22Rv1 (cell line): ENCODE measurements at regions not wholly inside any gene's neighbourhood (a gene's known extent, or its start where the extent isn't known, plus 50 kb on each side); places are given as distances from the start of the nearest gene placed in this dataset.

Experiments used
- H3K27ac ChIP-seq: fragments of 450-650 bp; 2 replicates; pipeline ENCODE4 v1.5.1; 2017
- ZFX ChIP-seq: fragments of 450-650 bp; IDR thresholded peaks from 2 replicates; pipeline ENCODE4 v1.6.1; 2017; ENCODE audit warnings: antibody characterized with exemption, borderline replicate concordance
- TF ChIP-seq, protein P1 (sequence below): fragments of 450-650 bp; IDR thresholded peaks from 2 replicates; pipeline ENCODE4 v1.5.1; 2017; ENCODE audit warnings: mild to moderate bottlenecking

DNA sequence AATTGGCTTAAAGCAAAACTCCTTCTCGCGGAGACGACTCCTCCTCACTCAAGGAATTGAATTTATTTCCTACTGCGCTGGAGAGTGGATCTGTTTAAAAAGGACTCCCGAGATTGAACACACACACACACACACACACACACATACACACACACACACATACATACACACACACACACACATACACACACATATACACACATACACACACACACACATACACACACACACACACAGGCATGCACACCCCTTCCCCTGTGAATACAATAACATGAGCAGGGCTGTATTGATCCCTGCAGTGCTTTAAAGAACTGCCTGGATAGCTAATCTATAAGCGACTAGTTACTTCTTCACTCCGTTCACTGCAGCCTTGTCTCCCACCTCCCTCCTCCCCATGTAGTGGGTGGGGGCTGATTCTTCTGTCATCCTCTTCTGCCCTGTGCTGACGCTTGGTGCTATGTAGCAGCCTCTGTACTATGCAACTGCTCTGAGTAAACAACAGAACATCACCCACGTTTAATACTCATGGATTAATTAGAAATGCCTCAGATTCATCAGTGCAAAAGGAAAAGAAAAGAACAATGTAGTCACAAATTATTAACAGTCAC lies 549.0 kb downstream of the CDH26 start:
- TF ChIP-seq ZFX = no peak
- TF ChIP-seq, protein P1, sequence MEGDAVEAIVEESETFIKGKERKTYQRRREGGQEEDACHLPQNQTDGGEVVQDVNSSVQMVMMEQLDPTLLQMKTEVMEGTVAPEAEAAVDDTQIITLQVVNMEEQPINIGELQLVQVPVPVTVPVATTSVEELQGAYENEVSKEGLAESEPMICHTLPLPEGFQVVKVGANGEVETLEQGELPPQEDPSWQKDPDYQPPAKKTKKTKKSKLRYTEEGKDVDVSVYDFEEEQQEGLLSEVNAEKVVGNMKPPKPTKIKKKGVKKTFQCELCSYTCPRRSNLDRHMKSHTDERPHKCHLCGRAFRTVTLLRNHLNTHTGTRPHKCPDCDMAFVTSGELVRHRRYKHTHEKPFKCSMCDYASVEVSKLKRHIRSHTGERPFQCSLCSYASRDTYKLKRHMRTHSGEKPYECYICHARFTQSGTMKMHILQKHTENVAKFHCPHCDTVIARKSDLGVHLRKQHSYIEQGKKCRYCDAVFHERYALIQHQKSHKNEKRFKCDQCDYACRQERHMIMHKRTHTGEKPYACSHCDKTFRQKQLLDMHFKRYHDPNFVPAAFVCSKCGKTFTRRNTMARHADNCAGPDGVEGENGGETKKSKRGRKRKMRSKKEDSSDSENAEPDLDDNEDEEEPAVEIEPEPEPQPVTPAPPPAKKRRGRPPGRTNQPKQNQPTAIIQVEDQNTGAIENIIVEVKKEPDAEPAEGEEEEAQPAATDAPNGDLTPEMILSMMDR = no peak
- H3K27ac ChIP-seq = no peak overlapping the region

DNA sequence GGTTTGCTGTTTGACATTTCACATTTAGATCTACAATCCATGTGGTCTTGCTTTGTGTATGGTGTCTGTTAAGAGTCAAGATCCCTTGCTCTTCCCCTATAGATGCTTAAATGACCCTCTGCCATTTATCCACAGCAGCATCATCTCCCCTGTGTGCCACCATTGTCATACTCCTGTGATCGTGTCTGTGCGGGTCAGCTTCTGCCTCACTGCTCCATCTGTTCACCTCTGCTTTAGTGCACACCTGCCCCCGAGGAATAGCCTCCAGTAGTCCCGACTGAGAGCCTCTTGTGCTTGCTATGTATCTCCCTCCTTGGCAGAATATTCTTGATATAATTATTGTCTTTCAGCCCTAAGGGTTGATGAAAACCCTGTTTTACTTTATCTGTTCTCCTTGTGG lies 551.2 kb downstream of the CDH26 start:
- TF ChIP-seq, protein P1 = no peak
- no peak for TF ChIP-seq ZFX
- H3K27ac ChIP-seq = no peak overlapping the region

DNA sequence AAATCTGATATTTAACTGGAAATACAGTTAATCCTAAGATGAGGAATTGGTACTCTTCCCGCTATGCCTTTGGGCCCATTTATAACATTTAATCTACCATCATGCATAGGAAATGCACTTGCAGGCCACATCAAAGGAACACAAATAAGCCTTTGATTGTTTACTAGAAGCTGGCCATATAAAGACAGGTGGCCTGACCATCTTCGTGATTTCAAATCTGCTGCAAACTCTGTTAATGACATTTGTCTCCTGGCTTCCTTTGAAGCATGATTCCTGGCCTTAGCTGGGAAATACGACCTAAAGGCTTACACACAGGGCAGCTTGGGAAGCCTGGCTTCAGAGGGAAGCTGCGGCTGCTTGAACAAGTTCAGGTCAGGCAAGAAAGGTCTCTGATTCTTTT lies 552.1 kb downstream of the CDH26 start:
- no peak for TF ChIP-seq ZFX
- TF ChIP-seq, protein P1 = no peak
- H3K27ac ChIP-seq = no peak overlapping the region

GRCh38 chr20:60512443-60512842 lies 554.2 kb downstream of the CDH26 start:
- H3K27ac ChIP-seq = no peak overlapping the region
- TF ChIP-seq ZFX = no peak

- no peak overlapping the region for H3K27ac ChIP-seq
- TF ChIP-seq, protein P1 = no peak
- TF ChIP-seq ZFX = no peak
These were observed 554.9 kb downstream of the CDH26 start for GRCh38 chr20:60513141-60513540.

- TF ChIP-seq, protein P1 = no peak
These were observed 558.2 kb downstream of the CDH26 start for GRCh38 chr20:60516442-60516841.

GRCh38 chr20:60518022-60518421 lies 559.8 kb downstream of the CDH26 start:
- no peak overlapping the region for H3K27ac ChIP-seq
- no peak for TF ChIP-seq ZFX
- TF ChIP-seq, protein P1 = no peak

More at GRCh38 chr20:60516442-60516841, 558.2 kb downstream of the CDH26 start:
- no peak overlapping the region for H3K27ac ChIP-seq

- no peak overlapping the region for H3K27ac ChIP-seq
- no peak for TF ChIP-seq ZFX
- TF ChIP-seq, protein P1 = no peak
These were observed 567.2 kb downstream of the CDH26 start for GRCh38 chr20:60525397-60525796.
